ENCODE measurements at regions not wholly inside any gene's neighbourhood (a gene's known extent, or its start where the extent isn't known, plus 50 kb on each side); places are given as distances from the start of the nearest gene placed in this dataset.

DNA sequence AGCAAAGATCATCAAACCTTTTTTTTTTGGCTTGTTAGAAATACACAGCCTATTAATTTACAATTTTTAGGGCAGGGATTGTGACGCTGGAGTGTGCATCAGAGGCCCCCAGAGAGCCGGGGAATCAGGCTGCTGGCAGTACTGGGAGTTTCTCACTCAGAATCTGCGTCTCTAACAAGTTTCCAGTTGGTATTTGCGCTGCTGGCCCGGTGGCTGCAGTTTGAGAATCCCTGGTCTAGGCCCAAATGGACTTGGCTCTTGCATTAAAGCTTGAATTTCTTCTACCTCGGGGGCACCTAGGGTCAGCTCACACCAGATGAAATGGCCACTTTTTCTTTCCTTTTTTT, 150.9 kb upstream of the CIBAR2 start:
- H3K4me3 ChIP-seq (ENCODE audit: low read depth, low read length): no peak overlapping the region
- DNase-seq: no peak
- no peak overlapping the region for H3K27ac ChIP-seq
- H3K36me3 ChIP-seq (replicated peaks): no peaks in the 10 kb centered on the region
- no peaks in the 10 kb centered on the region for H3K27me3 ChIP-seq (replicated peaks)
- in situ Hi-C loops (cut with HindIII; ENCODE audit: low pct_ligation_motif_present, low sequenced_read_pairs): no loop called here
- TF ChIP-seq, protein P1, sequence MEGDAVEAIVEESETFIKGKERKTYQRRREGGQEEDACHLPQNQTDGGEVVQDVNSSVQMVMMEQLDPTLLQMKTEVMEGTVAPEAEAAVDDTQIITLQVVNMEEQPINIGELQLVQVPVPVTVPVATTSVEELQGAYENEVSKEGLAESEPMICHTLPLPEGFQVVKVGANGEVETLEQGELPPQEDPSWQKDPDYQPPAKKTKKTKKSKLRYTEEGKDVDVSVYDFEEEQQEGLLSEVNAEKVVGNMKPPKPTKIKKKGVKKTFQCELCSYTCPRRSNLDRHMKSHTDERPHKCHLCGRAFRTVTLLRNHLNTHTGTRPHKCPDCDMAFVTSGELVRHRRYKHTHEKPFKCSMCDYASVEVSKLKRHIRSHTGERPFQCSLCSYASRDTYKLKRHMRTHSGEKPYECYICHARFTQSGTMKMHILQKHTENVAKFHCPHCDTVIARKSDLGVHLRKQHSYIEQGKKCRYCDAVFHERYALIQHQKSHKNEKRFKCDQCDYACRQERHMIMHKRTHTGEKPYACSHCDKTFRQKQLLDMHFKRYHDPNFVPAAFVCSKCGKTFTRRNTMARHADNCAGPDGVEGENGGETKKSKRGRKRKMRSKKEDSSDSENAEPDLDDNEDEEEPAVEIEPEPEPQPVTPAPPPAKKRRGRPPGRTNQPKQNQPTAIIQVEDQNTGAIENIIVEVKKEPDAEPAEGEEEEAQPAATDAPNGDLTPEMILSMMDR (IDR thresholded peaks at IDR 0.05; ENCODE audit: low read depth, low read length, missing control alignments): no peak

DNA sequence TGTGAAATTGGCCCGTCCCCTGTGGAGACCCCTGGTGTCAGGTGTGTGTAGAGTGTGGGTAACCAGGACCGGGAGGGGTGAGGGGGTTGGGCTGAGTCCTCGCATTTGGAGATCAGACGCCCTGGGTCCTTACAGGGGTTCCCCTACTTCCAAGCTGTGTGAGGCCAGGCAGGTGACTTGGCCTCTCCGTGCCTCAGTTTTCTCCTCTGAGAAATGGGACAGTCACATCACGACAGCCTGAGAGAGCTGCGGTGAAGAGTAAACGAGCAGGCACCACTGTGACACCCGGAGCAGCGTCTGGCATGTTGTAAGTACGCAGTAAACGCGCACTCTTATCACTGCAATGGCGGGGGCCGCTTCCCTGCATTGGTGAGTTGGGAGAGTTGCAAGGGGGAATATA, 152.5 kb upstream of the CIBAR2 start:
- Histone ChIP-seq H3K36me3 (replicated peaks) (no peaks in the 10 kb centered on the region), H3K4me3 (ENCODE audit: low read depth, low read length) (no peak overlapping the region), H3K27ac (no peak overlapping the region), H3K27me3 (replicated peaks) (no peaks in the 10 kb centered on the region)
- TF ChIP-seq, protein P1 (IDR thresholded peaks at IDR 0.05; ENCODE audit: low read depth, low read length, missing control alignments): no peak
- in situ Hi-C loops (cut with HindIII; ENCODE audit: low pct_ligation_motif_present, low sequenced_read_pairs): no loop called here
- DNase-seq: no peak

DNA sequence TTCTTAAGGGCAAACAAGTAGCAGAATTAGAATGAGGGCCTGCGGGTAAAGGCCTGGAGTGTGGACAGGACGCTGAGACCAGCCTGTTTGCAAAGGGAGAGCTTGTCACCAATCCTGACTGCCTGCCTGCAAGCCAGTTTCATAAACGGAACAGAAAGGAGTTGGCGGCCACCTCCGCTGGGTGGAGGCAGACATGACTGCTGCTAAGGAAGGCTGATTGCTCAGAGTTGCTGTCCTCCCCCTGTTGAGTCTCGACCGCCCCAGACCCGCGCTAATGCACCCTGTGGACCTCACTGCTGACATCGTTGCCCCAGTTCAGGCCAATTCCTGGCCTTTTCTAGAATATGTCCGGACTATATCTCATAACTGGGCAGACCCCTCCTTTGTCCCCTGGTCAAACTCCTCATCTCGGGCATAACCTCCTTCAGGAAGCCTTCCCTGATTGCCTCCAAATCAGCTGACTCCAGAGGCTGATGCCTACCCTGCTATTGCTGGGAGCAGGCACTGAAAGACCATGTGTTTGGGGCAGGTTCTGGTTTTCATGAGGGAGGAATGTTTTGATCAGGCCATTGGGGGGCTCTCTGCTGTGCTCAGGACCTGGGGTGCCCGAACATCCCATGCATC, 153.0 kb upstream of the CIBAR2 start:
- H3K36me3 ChIP-seq (replicated peaks): no peaks in the 10 kb centered on the region
- no peak overlapping the region for H3K4me3 ChIP-seq (ENCODE audit: low read depth, low read length)
- TF ChIP-seq, protein P1 (IDR thresholded peaks at IDR 0.05; ENCODE audit: low read depth, low read length, missing control alignments): no peak
- H3K27ac ChIP-seq: no peak overlapping the region
- in situ Hi-C loops (cut with HindIII; ENCODE audit: low pct_ligation_motif_present, low sequenced_read_pairs): no loop called here
- no peaks in the 10 kb centered on the region for H3K27me3 ChIP-seq (replicated peaks)
- DNase-seq: no peak

DNA sequence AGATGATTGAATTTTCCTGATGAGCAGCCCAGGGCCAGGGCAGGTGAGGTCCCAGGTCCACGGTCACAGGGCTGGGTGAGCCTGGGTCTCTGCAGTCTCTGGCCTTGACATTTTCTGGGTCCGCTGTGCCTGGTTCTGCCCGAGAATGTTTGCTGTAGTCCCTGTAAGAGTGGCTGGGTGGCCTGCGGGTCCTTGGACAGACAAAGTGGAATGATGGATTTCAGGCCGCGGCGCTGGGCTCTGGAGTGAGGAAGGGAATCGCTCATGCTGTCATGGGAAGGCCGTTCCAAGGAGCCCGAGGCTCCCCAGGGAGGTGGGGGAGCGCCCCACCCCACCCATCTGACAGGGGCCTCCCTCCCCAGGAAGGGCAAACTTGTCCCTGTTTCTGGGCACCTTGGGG, 153.5 kb upstream of the CIBAR2 start:
- Histone ChIP-seq H3K27ac (no peak overlapping the region), H3K36me3 (replicated peaks) (no peaks in the 10 kb centered on the region), H3K4me3 (ENCODE audit: low read depth, low read length) (no peak overlapping the region), H3K27me3 (replicated peaks) (no peaks in the 10 kb centered on the region)
- TF ChIP-seq, protein P1 (IDR thresholded peaks at IDR 0.05; ENCODE audit: low read depth, low read length, missing control alignments): no peak
- no peak for DNase-seq
- in situ Hi-C loops (cut with HindIII; ENCODE audit: low pct_ligation_motif_present, low sequenced_read_pairs): no loop called here

DNA sequence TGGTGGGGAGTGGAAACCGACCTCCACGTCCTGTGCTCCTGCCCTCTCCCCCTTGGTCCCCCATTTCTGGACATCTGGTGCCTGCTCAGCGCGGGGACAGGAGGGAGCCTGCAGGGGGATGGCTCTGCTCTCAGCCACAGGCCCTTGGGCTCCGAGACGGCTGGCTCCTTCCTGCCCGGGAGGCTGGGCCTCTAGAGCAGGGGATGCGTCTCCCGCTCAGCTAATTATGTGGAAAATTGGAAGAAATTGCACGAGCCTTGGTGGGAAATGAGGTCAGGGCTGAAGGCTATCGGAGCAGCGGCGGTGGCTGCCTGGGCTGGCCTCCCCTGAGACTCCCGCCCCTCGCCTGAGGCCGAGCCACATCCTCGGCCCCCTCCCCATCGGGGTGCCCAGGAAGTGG, 154.6 kb upstream of the CIBAR2 start:
- no peak for DNase-seq
- Histone ChIP-seq H3K4me3 (ENCODE audit: low read depth, low read length) (no peak overlapping the region), H3K36me3 (replicated peaks) (no peaks in the 10 kb centered on the region), H3K27ac (no peak overlapping the region), H3K27me3 (replicated peaks) (no peaks in the 10 kb centered on the region)
- in situ Hi-C loops (cut with HindIII; ENCODE audit: low pct_ligation_motif_present, low sequenced_read_pairs): no loop called here
- TF ChIP-seq, protein P1 (IDR thresholded peaks at IDR 0.05; ENCODE audit: low read depth, low read length, missing control alignments): no peak

DNA sequence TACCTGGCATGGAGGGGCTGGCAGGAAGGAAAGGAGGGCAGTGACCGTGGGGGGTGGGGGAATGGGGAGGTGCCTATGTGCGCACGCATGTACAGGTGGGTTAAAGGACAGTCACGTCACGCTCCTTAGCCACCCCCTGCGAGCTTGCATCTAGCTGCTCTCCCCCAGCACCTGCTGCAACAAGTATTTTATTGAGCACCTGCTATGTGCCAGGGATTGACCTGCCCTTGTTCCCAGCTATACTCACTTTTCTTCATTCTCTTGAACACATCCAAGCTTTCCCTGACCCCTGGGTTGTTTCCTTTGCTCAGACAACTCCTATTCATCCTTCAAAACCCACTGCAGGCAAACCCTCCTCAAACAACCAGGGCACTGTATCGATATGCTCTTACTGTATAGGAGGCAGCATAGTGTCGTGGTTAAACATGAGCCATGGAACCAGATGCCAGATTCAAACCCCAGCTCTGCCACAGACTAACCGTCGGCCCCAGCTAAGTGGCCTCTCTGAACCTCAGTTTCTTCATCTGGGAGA, 155.2 kb upstream of the CIBAR2 start:
- Histone ChIP-seq H3K27me3 (replicated peaks) (no peaks in the 10 kb centered on the region), H3K4me3 (ENCODE audit: low read depth, low read length) (no peak overlapping the region), H3K27ac (no peak overlapping the region), H3K36me3 (replicated peaks) (no peaks in the 10 kb centered on the region)
- DNase-seq: no peak
- in situ Hi-C loops (cut with HindIII; ENCODE audit: low pct_ligation_motif_present, low sequenced_read_pairs): no loop called here
- TF ChIP-seq, protein P1 (IDR thresholded peaks at IDR 0.05; ENCODE audit: low read depth, low read length, missing control alignments): no peak
